ENCODE measurements at regions not wholly inside any gene's neighbourhood (a gene's known extent, or its start where the extent isn't known, plus 50 kb on each side); places are given as distances from the start of the nearest gene placed in this dataset.

- Histone ChIP-seq H3K27me3 (ENCODE audit: control insufficient read depth, insufficient read depth, low read length) (no peaks in the 10 kb centered on the region), H3K4me3 (ENCODE audit: low read depth, low read length) (no peak overlapping the region), H3K36me3 (ENCODE audit: control insufficient read depth, insufficient read depth, low read length) (no peaks in the 10 kb centered on the region)
- no peak for DNase-seq (ENCODE audit: low read depth)
- no peak for TF ChIP-seq CTCF (IDR thresholded peaks at IDR 0.05; ENCODE audit: insufficient read depth, low read depth, low read length)
- CTCF ChIA-PET, result interaction anchor here (0.6 kb wide), 1 partner anchor 17 kb away, joined by 3 read pairs; no protein-coding TSS in a partner anchor
- POLR2A ChIA-PET, result no interaction called here
Measured at GRCh38 chr5:143677403-143677802, 134.6 kb upstream of the HMHB1 start.

GRCh38 chr5:143676802-143677201 is 135.2 kb upstream of the HMHB1 start:
- DNase-seq (ENCODE audit: low read depth), result no peak
- no peaks in the 10 kb centered on the region for H3K27me3 ChIP-seq (ENCODE audit: control insufficient read depth, insufficient read depth, low read length)
- H3K4me3 ChIP-seq (ENCODE audit: low read depth, low read length), result no peak overlapping the region
- CTCF ChIA-PET, result no interaction called here
- H3K36me3 ChIP-seq (ENCODE audit: control insufficient read depth, insufficient read depth, low read length), result no peaks in the 10 kb centered on the region
- POLR2A ChIA-PET, result no interaction called here
- TF ChIP-seq CTCF (IDR thresholded peaks at IDR 0.05; ENCODE audit: insufficient read depth, low read depth, low read length), result no peak

GRCh38 chr5:143674469-143674786 is 137.5 kb upstream of the HMHB1 start:
- POLR2A ChIA-PET, result no interaction called here
- Histone ChIP-seq H3K4me3 (ENCODE audit: low read depth, low read length) (no peak overlapping the region), H3K27me3 (ENCODE audit: control insufficient read depth, insufficient read depth, low read length) (no peaks in the 10 kb centered on the region), H3K36me3 (ENCODE audit: control insufficient read depth, insufficient read depth, low read length) (no peaks in the 10 kb centered on the region)
- no peak for DNase-seq (ENCODE audit: low read depth)
- CTCF ChIA-PET, result interaction anchor here (1.3 kb wide), 2 partner anchors 9 to 150 kb away, joined by 4 read pairs; no protein-coding TSS in a partner anchor
- no peak for TF ChIP-seq CTCF (IDR thresholded peaks at IDR 0.05; ENCODE audit: insufficient read depth, low read depth, low read length)

GRCh38 chr5:143673676-143674468 is 138.1 kb upstream of the HMHB1 start:
- POLR2A ChIA-PET, result no interaction called here
- TF ChIP-seq CTCF (IDR thresholded peaks at IDR 0.05; ENCODE audit: insufficient read depth, low read depth, low read length), result no peak

GRCh38 chr5:143672806-143673205 is 139.2 kb upstream of the HMHB1 start:
- Histone ChIP-seq H3K4me3 (ENCODE audit: low read depth, low read length) (no peak overlapping the region), H3K27me3 (ENCODE audit: control insufficient read depth, insufficient read depth, low read length) (no peaks in the 10 kb centered on the region), H3K36me3 (ENCODE audit: control insufficient read depth, insufficient read depth, low read length) (no peaks in the 10 kb centered on the region)
- TF ChIP-seq CTCF (IDR thresholded peaks at IDR 0.05; ENCODE audit: insufficient read depth, low read depth, low read length), result no peak
- no peak for DNase-seq (ENCODE audit: low read depth)
- POLR2A ChIA-PET, result no interaction called here
- CTCF ChIA-PET, result interaction anchor here (0.5 to 1.0 kb wide), 2 partner anchors 10 to 18 kb away, joined by 3 read pairs; no protein-coding TSS in a partner anchor

More at GRCh38 chr5:143673676-143674468, 138.1 kb upstream of the HMHB1 start:
- CTCF ChIA-PET, result interaction anchor here (1.3 kb wide), 1 partner anchor 151 kb away, joined by 4 read pairs; no protein-coding TSS in a partner anchor
- no peak for DNase-seq (ENCODE audit: low read depth)
- no peaks in the 10 kb centered on the region for H3K36me3 ChIP-seq (ENCODE audit: control insufficient read depth, insufficient read depth, low read length)
- no peaks in the 10 kb centered on the region for H3K27me3 ChIP-seq (ENCODE audit: control insufficient read depth, insufficient read depth, low read length)
- no peak overlapping the region for H3K4me3 ChIP-seq (ENCODE audit: low read depth, low read length)

Measured in BJ (cell line).